ENCODE measurements at regions not wholly inside any gene's neighbourhood (a gene's known extent, or its start where the extent isn't known, plus 50 kb on each side); places are given as distances from the start of the nearest gene placed in this dataset.

DNA sequence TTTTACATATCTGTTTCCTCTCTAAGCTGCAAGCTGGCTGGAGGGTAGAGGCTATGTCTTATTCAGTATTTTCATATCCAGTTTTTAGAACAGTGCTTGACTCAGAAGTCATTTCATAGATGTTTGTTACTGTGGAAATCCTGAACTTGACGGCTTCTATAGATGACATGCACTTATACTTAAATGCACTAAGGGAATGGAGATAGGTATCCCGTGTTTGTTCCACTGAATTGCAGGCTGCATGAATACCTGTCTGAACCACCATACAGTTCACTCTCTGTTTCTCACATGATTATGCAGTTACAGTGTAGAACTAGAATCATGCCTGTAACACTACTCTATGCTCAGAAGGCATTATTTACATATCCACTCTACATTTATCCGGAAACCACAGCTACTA lies 417.1 kb downstream of the MTX2 start:
- no peaks in the 10 kb centered on the region for H3K4me1 Mint-ChIP-seq
- ATAC-seq (replicated peaks; ENCODE audit: extremely low read depth, poor library complexity, severe bottlenecking) (no peak), DNase-seq (ENCODE audit: low spot score in 2 of 2) (no peak)
- no peak overlapping the region for H3K27ac Mint-ChIP-seq (ENCODE audit: low read depth)
- H3K4me3 Mint-ChIP-seq: no peak overlapping the region
- peaks cover 76% of the 10 kb centered on the region for H3K27me3 Mint-ChIP-seq
- H3K36me3 Mint-ChIP-seq (ENCODE audit: insufficient read depth): no peaks in the 10 kb centered on the region
- no peaks in the 10 kb centered on the region for H3K9me3 Mint-ChIP-seq

- H3K27ac Mint-ChIP-seq (ENCODE audit: low read depth): no peak overlapping the region
- DNase-seq (ENCODE audit: low spot score in 2 of 2) (no peak), ATAC-seq (replicated peaks; ENCODE audit: extremely low read depth, poor library complexity, severe bottlenecking) (no peak)
- H3K4me3 Mint-ChIP-seq: no peak overlapping the region
- no peaks in the 10 kb centered on the region for H3K9me3 Mint-ChIP-seq
- peaks cover 82% of the 10 kb centered on the region for H3K27me3 Mint-ChIP-seq
- H3K36me3 Mint-ChIP-seq (ENCODE audit: insufficient read depth): no peaks in the 10 kb centered on the region
- no peaks in the 10 kb centered on the region for H3K4me1 Mint-ChIP-seq
These were observed 418.1 kb downstream of the MTX2 start for GRCh38 chr2:176687342-176687741.

GRCh38 chr2:176687944-176688343 lies 418.7 kb downstream of the MTX2 start:
- no peak for ATAC-seq (replicated peaks; ENCODE audit: extremely low read depth, poor library complexity, severe bottlenecking)
- H3K27me3 Mint-ChIP-seq: peaks cover 82% of the 10 kb centered on the region
- H3K36me3 Mint-ChIP-seq (ENCODE audit: insufficient read depth): no peaks in the 10 kb centered on the region
- no peak overlapping the region for H3K4me3 Mint-ChIP-seq
- no peak for DNase-seq (ENCODE audit: low spot score in 2 of 2)
- H3K4me1 Mint-ChIP-seq: no peaks in the 10 kb centered on the region
- H3K27ac Mint-ChIP-seq (ENCODE audit: low read depth): no peak overlapping the region
- no peaks in the 10 kb centered on the region for H3K9me3 Mint-ChIP-seq

GRCh38 chr2:176689711-176690110 lies 420.5 kb downstream of the MTX2 start:
- H3K4me1 Mint-ChIP-seq: no peaks in the 10 kb centered on the region
- ATAC-seq (replicated peaks; ENCODE audit: extremely low read depth, poor library complexity, severe bottlenecking): no peak
- peaks cover 83% of the 10 kb centered on the region for H3K27me3 Mint-ChIP-seq
- H3K9me3 Mint-ChIP-seq: no peaks in the 10 kb centered on the region
- H3K36me3 Mint-ChIP-seq (ENCODE audit: insufficient read depth): no peaks in the 10 kb centered on the region
- no peak overlapping the region for H3K27ac Mint-ChIP-seq (ENCODE audit: low read depth)
- DNase-seq (ENCODE audit: low spot score in 2 of 2): no peak
- no peak overlapping the region for H3K4me3 Mint-ChIP-seq

- DNase-seq (ENCODE audit: low spot score in 2 of 2): no peak
- Mint-ChIP-seq H3K9me3 (no peaks in the 10 kb centered on the region), H3K4me1 (no peaks in the 10 kb centered on the region), H3K36me3 (ENCODE audit: insufficient read depth) (no peaks in the 10 kb centered on the region), H3K27me3 (peaks cover 83% of the 10 kb centered on the region), H3K27ac (ENCODE audit: low read depth) (no peak overlapping the region), H3K4me3 (no peak overlapping the region)
- ATAC-seq (replicated peaks; ENCODE audit: extremely low read depth, poor library complexity, severe bottlenecking): no peak
These were observed 422.2 kb downstream of the MTX2 start for GRCh38 chr2:176691471-176691870.

DNA sequence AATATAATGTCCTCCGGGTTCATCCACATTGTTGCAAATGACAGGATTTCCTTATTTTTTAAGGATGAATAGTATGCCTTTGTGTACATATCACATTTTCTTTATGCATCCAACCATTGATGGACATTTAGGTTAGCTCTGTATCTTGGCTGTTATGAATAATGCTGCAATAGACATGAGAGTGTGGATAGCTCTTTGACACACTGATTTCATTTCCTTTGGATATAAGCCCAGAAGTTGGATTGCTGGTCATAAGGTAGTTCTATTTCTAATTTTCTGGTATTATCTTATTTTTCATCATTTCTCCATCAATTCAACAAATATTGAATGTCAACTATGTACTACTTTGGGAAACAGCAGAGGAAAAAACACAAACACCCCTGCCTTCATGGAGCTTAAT lies 423.3 kb downstream of the MTX2 start:
- Mint-ChIP-seq H3K36me3 (ENCODE audit: insufficient read depth) (no peaks in the 10 kb centered on the region), H3K9me3 (no peaks in the 10 kb centered on the region), H3K4me1 (no peaks in the 10 kb centered on the region), H3K27ac (ENCODE audit: low read depth) (no peak overlapping the region), H3K4me3 (no peak overlapping the region), H3K27me3 (peaks cover 87% of the 10 kb centered on the region)
- no peak for ATAC-seq (replicated peaks; ENCODE audit: extremely low read depth, poor library complexity, severe bottlenecking)
- no peak for DNase-seq (ENCODE audit: low spot score in 2 of 2)

GRCh38 chr2:176699098-176699497 lies 429.9 kb downstream of the MTX2 start:
- Mint-ChIP-seq H3K36me3 (ENCODE audit: insufficient read depth) (peaks cover 1% of the 10 kb centered on the region), H3K9me3 (no peaks in the 10 kb centered on the region), H3K4me3 (no peak overlapping the region), H3K4me1 (no peaks in the 10 kb centered on the region), H3K27ac (ENCODE audit: low read depth) (no peak overlapping the region), H3K27me3 (peaks cover 51% of the 10 kb centered on the region)
- no peak for ATAC-seq (replicated peaks; ENCODE audit: extremely low read depth, poor library complexity, severe bottlenecking)
- no peak for DNase-seq (ENCODE audit: low spot score in 2 of 2)

GRCh38 chr2:176699644-176700043 lies 430.4 kb downstream of the MTX2 start:
- H3K36me3 Mint-ChIP-seq (ENCODE audit: insufficient read depth): peaks cover 1% of the 10 kb centered on the region
- H3K27me3 Mint-ChIP-seq: peaks cover 47% of the 10 kb centered on the region
- H3K4me3 Mint-ChIP-seq: no peak overlapping the region
- no peaks in the 10 kb centered on the region for H3K9me3 Mint-ChIP-seq
- ATAC-seq (replicated peaks; ENCODE audit: extremely low read depth, poor library complexity, severe bottlenecking) (no peak), DNase-seq (ENCODE audit: low spot score in 2 of 2) (no peak)
- H3K27ac Mint-ChIP-seq (ENCODE audit: low read depth): no peak overlapping the region
- H3K4me1 Mint-ChIP-seq: no peaks in the 10 kb centered on the region

DNA sequence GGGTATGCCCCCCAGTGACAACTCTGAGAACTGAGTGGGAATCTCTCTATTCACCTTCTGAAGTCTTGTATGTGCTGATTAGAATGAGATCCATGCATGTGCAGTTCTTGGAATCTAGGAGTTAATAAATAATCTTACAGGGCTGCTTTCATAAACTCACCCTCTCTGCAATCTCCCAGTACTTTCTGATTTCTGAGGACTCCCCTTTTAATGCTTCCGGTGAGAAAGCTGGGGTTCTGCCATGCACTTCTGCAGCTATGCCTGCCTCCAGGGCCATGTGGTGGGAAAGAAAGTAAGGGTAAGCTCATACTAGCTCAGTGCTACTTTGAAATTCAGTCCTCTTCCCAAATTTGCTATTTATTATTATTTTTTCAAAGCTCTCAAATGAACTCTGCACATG lies 432.9 kb downstream of the MTX2 start:
- peaks cover 24% of the 10 kb centered on the region for H3K27me3 Mint-ChIP-seq
- peaks cover 1% of the 10 kb centered on the region for H3K36me3 Mint-ChIP-seq (ENCODE audit: insufficient read depth)
- ATAC-seq (replicated peaks; ENCODE audit: extremely low read depth, poor library complexity, severe bottlenecking) (no peak), DNase-seq (ENCODE audit: low spot score in 2 of 2) (no peak)
- no peak overlapping the region for H3K27ac Mint-ChIP-seq (ENCODE audit: low read depth)
- no peaks in the 10 kb centered on the region for H3K9me3 Mint-ChIP-seq
- no peak overlapping the region for H3K4me3 Mint-ChIP-seq
- no peaks in the 10 kb centered on the region for H3K4me1 Mint-ChIP-seq

- H3K4me3 Mint-ChIP-seq: no peak overlapping the region
- no peak for ATAC-seq (replicated peaks; ENCODE audit: extremely low read depth, poor library complexity, severe bottlenecking)
- peaks cover 1% of the 10 kb centered on the region for H3K36me3 Mint-ChIP-seq (ENCODE audit: insufficient read depth)
- H3K4me1 Mint-ChIP-seq: no peaks in the 10 kb centered on the region
- H3K9me3 Mint-ChIP-seq: no peaks in the 10 kb centered on the region
- no peak overlapping the region for H3K27ac Mint-ChIP-seq (ENCODE audit: low read depth)
- H3K27me3 Mint-ChIP-seq: peaks cover 34% of the 10 kb centered on the region
- DNase-seq (ENCODE audit: low spot score in 2 of 2): no peak
These were observed 435.1 kb downstream of the MTX2 start for GRCh38 chr2:176704282-176704858.

DNA sequence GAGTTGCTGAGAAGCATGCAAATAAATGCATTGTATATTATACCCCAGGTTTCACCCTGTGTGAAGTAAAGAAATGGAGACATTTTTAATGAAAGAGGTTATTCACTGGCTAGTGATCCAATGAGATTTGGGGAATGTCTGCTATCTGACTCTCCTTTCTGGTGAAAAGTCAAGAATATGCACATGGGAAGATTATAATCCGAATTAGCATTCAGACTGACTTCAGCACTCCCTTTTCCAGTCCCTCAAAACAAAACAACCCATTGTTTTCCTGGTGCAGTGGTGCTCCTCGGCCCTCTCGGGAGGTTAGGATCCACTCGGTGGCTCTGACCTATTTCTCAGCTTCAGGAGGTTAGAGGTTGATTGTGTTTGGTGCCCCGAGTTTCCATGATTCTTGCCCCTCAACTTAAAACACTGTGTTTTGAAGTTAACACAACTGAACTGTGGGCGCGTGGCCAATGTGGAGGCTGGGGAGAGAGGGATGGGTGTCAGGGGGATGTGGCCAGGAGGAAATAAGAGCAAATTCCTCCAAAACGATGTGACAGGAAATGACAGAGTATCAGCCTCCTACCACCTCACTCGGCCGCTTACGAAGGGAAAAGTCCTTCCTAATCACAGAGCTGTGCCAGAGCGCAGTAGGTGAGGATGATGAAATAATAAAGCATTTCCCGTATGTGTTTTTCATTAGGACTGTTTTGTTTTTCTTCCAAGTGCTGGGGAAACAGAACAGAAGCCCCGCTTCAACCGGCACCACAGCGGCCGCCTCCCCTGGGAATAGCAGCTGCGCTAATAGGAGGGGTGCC lies 440.1 kb downstream of the MTX2 start:
- H3K27ac Mint-ChIP-seq (ENCODE audit: low read depth): no peak overlapping the region
- ATAC-seq (replicated peaks; ENCODE audit: extremely low read depth, poor library complexity, severe bottlenecking) (no peak), DNase-seq (ENCODE audit: low spot score in 2 of 2) (no peak)
- peaks cover 55% of the 10 kb centered on the region for H3K27me3 Mint-ChIP-seq
- no peaks in the 10 kb centered on the region for H3K9me3 Mint-ChIP-seq
- no peaks in the 10 kb centered on the region for H3K36me3 Mint-ChIP-seq (ENCODE audit: insufficient read depth)
- H3K4me1 Mint-ChIP-seq: no peaks in the 10 kb centered on the region
- no peak overlapping the region for H3K4me3 Mint-ChIP-seq

- no peaks in the 10 kb centered on the region for H3K4me1 Mint-ChIP-seq
- H3K9me3 Mint-ChIP-seq: no peaks in the 10 kb centered on the region
These were observed 440.7 kb downstream of the MTX2 start for GRCh38 chr2:176709991-176710390.

GRCh38 chr2:176710657-176711186 lies 441.5 kb downstream of the MTX2 start:
- H3K36me3 Mint-ChIP-seq (ENCODE audit: insufficient read depth): no peaks in the 10 kb centered on the region
- H3K27me3 Mint-ChIP-seq: peaks cover 59% of the 10 kb centered on the region
- H3K27ac Mint-ChIP-seq (ENCODE audit: low read depth): no peak overlapping the region
- H3K4me3 Mint-ChIP-seq: no peak overlapping the region
- no peak for ATAC-seq (replicated peaks; ENCODE audit: extremely low read depth, poor library complexity, severe bottlenecking)
- no peaks in the 10 kb centered on the region for H3K9me3 Mint-ChIP-seq
- H3K4me1 Mint-ChIP-seq: no peaks in the 10 kb centered on the region
- no peak for DNase-seq (ENCODE audit: low spot score in 2 of 2)

More at GRCh38 chr2:176709991-176710390, 440.7 kb downstream of the MTX2 start:
- DNase-seq (ENCODE audit: low spot score in 2 of 2) (no peak), ATAC-seq (replicated peaks; ENCODE audit: extremely low read depth, poor library complexity, severe bottlenecking) (no peak)
- peaks cover 59% of the 10 kb centered on the region for H3K27me3 Mint-ChIP-seq
- no peaks in the 10 kb centered on the region for H3K36me3 Mint-ChIP-seq (ENCODE audit: insufficient read depth)
- H3K27ac Mint-ChIP-seq (ENCODE audit: low read depth): no peak overlapping the region
- no peak overlapping the region for H3K4me3 Mint-ChIP-seq

All from central memory CD8-positive, alpha-beta T cell (primary cell).